AG09319 (cell line): ENCODE measurements at regions not wholly inside any gene's neighbourhood (a gene's known extent, or its start where the extent isn't known, plus 50 kb on each side); places are given as distances from the start of the nearest gene placed in this dataset.
A peak's percentile ranks its signal among the peaks of the same experiment; 100 is the strongest.

Experiments
- DNase-seq: peaks from one replicate; pipeline ENCODE4 v3.0.0-alpha.2; 2010; ENCODE audit warnings: low read depth; ENCODE audit errors: extremely low read depth
- TF ChIP-seq, protein P1 (sequence below): IDR thresholded peaks from 2 replicates; pipeline ENCODE4 v1.5.1; 2011; ENCODE audit warnings: low read depth, mild to moderate bottlenecking, inconsistent platforms, low read length, moderate library complexity

DNA sequence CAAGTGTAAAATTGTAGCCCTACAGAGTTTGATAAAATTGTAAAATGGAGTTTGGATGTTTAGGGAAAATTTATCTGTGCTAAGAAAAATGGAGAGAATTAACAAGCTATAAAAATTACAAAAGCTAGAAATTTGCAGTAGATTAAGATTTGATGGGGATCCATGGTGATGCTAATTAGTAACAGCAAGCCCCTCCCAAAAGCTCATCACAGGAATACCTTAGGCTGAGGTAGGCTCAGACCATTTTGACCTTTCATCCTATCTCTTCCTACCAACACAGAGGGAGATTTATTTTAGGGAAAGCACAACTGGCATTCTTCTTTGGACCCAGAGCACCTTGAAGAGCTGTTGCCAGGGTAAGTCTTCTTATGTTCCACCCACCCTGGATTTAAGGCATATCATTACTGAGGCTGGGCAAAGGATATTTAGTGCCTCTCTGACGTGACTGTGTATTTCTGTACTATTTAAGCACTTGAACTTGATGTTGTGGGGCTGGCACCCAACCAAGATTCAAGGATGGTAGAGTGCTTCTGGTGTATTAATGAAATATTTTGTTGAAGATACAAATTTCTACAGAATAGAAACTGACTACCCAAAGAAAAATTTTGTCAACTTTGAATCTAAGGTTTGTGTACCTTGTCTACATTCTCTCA is 70.8 kb upstream of the SLC39A10 start:
- TF ChIP-seq, protein P1, sequence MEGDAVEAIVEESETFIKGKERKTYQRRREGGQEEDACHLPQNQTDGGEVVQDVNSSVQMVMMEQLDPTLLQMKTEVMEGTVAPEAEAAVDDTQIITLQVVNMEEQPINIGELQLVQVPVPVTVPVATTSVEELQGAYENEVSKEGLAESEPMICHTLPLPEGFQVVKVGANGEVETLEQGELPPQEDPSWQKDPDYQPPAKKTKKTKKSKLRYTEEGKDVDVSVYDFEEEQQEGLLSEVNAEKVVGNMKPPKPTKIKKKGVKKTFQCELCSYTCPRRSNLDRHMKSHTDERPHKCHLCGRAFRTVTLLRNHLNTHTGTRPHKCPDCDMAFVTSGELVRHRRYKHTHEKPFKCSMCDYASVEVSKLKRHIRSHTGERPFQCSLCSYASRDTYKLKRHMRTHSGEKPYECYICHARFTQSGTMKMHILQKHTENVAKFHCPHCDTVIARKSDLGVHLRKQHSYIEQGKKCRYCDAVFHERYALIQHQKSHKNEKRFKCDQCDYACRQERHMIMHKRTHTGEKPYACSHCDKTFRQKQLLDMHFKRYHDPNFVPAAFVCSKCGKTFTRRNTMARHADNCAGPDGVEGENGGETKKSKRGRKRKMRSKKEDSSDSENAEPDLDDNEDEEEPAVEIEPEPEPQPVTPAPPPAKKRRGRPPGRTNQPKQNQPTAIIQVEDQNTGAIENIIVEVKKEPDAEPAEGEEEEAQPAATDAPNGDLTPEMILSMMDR, result no peak
- no peak for DNase-seq

DNA sequence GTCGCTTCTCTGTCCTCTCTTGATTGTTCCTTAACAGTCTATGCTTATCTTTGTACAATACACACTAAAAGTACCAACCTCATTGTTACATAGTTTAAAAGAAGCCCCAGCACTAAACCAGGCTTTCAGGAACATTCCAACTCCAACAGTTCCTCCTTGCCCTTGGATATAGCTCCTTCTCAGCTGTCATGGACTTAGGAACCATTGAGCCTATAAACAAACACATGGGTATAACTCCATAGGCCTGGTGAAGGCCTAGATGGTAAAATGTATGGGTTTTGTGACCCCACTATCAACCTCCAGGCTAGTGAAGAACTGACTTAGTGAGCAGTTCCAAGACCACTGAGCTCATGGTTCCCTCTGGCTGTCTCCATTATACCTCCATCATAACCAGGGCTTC is 74.8 kb upstream of the SLC39A10 start:
- no peak for DNase-seq
- TF ChIP-seq, protein P1, result no peak

DNA sequence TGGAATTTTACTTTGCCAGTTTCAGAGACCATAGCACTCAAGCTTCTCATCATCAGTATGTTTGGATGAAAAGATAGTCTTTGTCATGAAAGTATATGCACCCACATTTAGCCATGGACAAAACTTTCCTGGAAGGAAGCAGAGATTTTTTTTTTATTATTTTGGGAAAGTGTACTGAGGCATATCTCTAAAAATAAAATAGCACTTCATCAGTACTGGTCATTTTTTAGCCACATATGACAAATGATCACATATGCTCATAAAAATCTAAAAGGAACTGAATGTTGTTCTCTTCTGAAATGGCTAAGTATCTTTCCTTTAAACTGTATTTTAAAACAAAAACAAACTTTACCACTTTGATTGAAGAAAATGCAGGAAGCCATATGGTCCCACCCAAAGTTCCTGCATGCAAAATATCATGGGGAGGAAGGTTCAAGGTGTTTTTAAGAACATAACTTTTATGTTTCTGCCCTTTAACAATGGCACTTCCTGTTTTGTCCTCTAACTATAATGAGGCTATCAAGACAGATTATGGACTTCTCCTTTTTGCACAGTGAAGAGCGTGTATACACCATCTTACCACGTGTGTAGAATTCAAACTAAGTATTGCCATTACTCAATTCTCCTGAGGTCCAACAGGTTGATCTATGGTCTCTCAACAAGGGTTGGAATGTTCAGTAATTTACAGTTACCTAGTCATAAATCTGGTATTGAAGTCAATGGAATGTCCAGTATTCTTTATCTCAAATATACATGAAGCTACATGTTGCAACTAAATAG is 77.1 kb upstream of the SLC39A10 start:
- TF ChIP-seq, protein P1, result no peak
- no peak for DNase-seq

DNA sequence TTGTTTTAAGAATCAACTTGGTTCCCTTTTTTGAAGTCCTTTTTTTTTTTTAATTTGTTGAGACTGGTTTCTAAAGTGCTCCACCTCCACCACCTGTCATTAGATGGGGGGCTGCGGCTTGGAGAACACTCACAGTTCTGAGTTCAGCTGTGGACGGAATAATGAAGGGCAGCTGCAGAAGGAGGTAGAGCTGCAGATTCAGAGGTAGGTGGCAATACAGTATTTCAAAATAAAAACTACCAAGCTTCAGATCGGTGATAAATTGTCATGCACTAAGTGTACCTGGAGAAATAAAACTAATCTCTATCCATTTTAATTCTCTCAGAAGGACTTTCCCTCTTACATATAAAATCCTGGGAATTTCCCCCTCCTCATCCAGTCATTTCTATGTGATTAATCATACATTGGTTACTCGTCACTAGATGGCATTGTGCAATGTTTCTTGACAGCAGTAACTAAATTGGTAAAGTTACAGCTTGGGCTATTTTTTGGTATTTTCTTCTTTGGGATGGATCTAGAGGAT is 81.1 kb upstream of the SLC39A10 start:
- DNase-seq, result peak; percentile 56
- TF ChIP-seq, protein P1, result no peak

DNA sequence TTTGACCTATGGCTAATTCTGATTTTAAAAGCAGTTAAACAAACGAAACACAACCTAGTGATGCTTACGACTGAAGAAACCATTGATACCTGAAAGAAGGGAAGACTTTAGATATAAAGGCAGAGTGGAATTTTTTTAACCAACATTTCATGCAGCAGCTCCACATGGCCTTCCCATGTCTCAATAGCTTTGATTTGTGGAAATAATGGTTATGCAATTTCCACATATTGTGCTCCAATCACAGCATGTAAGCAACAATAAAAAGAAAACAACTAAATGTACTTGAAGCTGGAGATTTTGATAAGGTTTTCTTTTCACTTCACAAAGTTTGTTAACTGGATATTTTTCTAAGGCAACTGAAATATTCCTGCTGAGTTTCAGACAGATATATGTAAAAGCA is 82.0 kb upstream of the SLC39A10 start:
- TF ChIP-seq, protein P1, result no peak
- DNase-seq, result no peak

DNA sequence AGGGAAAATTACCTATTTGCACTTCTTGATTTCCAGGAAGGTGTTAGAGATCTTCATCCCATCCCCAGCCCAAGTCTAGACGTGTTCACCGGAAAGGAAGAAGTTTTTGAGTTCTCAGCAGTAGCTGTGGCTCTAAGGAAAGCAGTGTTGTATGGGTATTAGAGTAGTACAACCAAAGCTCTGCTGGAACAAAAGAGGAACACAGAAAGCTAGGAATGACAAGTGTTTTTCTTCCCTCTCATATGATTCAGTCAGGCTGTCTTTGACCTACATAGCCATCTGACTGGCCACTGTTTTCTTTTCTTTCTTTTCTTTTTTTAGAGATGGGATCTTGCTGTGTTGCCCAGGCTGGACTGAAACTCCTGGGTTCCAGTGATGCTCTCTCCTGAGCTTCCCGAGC is 82.7 kb upstream of the SLC39A10 start:
- TF ChIP-seq, protein P1, result no peak
- no peak for DNase-seq

DNA sequence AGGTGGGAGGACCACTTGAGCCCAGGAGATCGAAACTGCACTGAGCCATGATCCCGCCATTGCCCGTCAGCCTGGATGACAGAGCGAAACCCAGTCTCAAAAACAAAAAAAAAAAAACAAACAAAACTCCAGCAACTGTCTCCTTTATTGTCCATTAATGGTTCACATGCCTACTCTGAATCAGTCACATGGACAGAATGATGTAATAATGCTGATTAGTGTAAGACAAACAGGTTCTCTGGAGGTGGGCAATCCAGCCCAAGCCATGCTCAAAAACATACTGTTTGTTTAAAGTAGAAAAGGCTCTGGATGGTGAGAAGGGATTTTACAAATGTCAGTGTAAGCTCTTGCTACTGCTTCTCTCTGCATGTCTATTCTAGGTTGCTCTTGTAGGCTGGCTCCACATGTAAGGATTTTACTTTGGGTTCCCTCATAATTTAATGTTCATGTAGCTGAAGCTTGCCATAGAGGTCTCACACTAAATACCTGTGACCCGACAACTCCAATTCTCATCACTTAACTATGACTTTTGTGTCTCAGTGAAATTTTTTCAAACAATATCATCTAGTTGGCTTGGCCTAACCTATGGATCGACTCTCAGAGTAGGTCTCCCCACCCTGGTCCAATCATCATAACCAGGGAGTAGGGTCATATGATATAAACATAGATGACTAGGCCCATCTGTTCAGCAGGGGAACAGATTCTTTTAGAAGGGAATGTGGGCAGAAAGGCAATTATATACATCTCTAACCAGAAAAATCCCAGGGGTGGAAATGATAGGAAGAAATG is 83.9 kb upstream of the SLC39A10 start:
- no peak for DNase-seq
- TF ChIP-seq, protein P1, result no peak
